HG02610 (cell line): ENCODE measurements at regions not wholly inside any gene's neighbourhood (a gene's known extent, or its start where the extent isn't known, plus 50 kb on each side); places are given as distances from the start of the nearest gene placed in this dataset.
"Not testable (repeated sequence)": the region's sequence is repeated elsewhere in the genome, so short reads cannot be mapped to it uniquely, and the experiment has no call there.

Experiments
- ATAC-seq: cut with Tn5 transposase; IDR thresholded peaks from one replicate; pipeline ENCODE4 v1.9.1; 2021; ENCODE audit warnings: mild to moderate bottlenecking, moderate library complexity; ENCODE audit not compliant: unreplicated experiment

- no peak for ATAC-seq
Observed at GRCh38 chr1:115536279-115536816, 105.4 kb upstream of the VANGL1 start.

- no peak for ATAC-seq
Observed at GRCh38 chr1:115534106-115534505, 107.7 kb upstream of the VANGL1 start.

- no peak for ATAC-seq
Observed at GRCh38 chr1:115531631-115532264, 110.0 kb upstream of the VANGL1 start.

GRCh38 chr1:115530407-115530806, 111.4 kb upstream of the VANGL1 start:
- no peak for ATAC-seq

- ATAC-seq: no peak
Observed at GRCh38 chr1:115529216-115529897, 112.4 kb upstream of the VANGL1 start.

- not testable (repeated sequence) for ATAC-seq
Observed at GRCh38 chr1:115528336-115528735, 113.4 kb upstream of the VANGL1 start.

- no peak for ATAC-seq
Observed at GRCh38 chr1:115527746-115528145, 114.0 kb upstream of the VANGL1 start.

- ATAC-seq: no peak
Observed at GRCh38 chr1:115526900-115527299, 114.9 kb upstream of the VANGL1 start.

GRCh38 chr1:115524236-115524635, 117.5 kb upstream of the VANGL1 start:
- no peak for ATAC-seq

GRCh38 chr1:115522386-115522785, 119.4 kb upstream of the VANGL1 start:
- no peak for ATAC-seq

GRCh38 chr1:115515270-115515669, 126.5 kb upstream of the VANGL1 start:
- ATAC-seq: no peak

- not testable (repeated sequence) for ATAC-seq
Observed at GRCh38 chr1:115510226-115510625, 131.5 kb upstream of the VANGL1 start.

GRCh38 chr1:115507901-115508300, 133.9 kb upstream of the VANGL1 start:
- no peak for ATAC-seq

GRCh38 chr1:115506924-115507589, 134.7 kb upstream of the VANGL1 start:
- ATAC-seq: no peak

GRCh38 chr1:115506518-115506917, 135.3 kb upstream of the VANGL1 start:
- no peak for ATAC-seq

- no peak for ATAC-seq
Observed at GRCh38 chr1:115505148-115505571, 136.6 kb upstream of the VANGL1 start.

GRCh38 chr1:115502183-115502582, 139.6 kb upstream of the VANGL1 start:
- ATAC-seq: not testable (repeated sequence)

- ATAC-seq: no peak
Observed at GRCh38 chr1:115501476-115501875, 140.3 kb upstream of the VANGL1 start.

- ATAC-seq: no peak
Observed at GRCh38 chr1:115499253-115499652, 142.5 kb upstream of the VANGL1 start.

- no peak for ATAC-seq
Observed at GRCh38 chr1:115496904-115497527, 144.8 kb upstream of the VANGL1 start.

GRCh38 chr1:115495625-115496024, 146.1 kb upstream of the VANGL1 start:
- no peak for ATAC-seq
